ENCODE measurements at regions not wholly inside any gene's neighbourhood (a gene's known extent, or its start where the extent isn't known, plus 50 kb on each side); places are given as distances from the start of the nearest gene placed in this dataset.

DNA sequence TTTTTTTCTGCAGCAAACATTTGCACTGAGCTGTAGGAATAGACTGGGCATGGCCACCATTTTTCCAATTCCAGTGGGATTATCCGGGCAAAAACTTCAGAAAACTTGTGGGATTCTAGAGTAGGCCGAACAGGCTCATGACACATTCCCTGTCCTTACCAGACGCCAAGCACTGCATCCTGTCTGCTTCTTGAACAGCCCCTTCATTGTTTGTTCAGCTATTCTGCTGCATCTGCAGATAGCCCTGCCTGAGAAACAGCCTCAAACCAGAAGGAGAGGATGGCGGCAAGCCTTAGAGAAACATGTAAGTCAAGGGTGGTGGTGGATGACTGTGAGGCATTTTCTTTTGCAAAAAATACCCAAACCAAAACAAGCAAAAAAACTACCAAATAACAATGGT is 111.8 kb upstream of the NTRK2 start:
- TF ChIP-seq CTCF (conservative IDR thresholded peaks at IDR 0.05 in 1 of 2, IDR thresholded peaks at IDR 0.05 in 1 of 2; ENCODE audit: low read depth in 1 of 2, low read length in 2 of 2) (no peak), EZH2 (IDR thresholded peaks at IDR 0.05; ENCODE audit: low read length, missing control alignments) (no peak)

Measured in fibroblast of lung (primary cell).